ENCODE measurements at regions not wholly inside any gene's neighbourhood (a gene's known extent, or its start where the extent isn't known, plus 50 kb on each side); places are given as distances from the start of the nearest gene placed in this dataset.

DNA sequence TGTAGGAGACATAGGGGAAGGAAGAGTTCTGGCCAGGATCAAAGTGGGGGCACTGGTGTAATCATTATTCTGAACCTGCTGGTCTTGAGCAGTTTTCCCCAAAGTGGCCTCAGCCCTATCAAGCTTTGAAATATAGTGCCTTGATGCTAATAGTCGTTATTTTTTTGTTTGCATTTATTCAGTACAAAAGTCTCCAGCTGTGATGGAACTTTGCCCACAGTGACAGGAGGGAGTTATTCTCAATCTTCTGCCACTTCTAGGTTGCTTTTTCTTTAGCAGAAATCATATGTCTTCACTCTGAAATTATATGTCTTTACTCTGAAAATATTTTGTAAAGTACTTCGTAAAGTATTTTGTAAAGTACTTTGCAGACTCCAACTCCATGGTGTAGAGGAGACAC lies 93.1 kb downstream of the FAT3 start:
- no peak for DNase-seq (ENCODE audit: low spot score)

DNA sequence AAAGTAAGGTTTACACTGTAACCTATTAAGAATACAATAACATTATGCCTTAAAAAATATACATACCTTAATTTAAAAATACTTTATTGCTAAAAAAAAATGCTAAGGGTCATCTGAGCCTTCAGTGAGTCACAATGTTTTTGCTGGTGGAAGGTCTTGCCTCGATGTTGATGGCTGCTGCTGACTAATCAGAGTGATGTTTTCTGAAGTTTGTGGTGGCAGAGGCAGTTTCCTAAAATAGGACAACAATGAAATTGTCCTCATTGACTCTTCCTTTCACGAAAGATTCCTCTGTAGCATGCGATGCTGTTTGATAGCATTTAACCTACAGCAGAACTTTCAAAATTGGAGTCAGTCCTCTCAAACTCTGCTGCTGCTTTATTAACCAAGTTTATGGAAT lies 97.6 kb downstream of the FAT3 start:
- no peak for DNase-seq (ENCODE audit: low spot score)

DNA sequence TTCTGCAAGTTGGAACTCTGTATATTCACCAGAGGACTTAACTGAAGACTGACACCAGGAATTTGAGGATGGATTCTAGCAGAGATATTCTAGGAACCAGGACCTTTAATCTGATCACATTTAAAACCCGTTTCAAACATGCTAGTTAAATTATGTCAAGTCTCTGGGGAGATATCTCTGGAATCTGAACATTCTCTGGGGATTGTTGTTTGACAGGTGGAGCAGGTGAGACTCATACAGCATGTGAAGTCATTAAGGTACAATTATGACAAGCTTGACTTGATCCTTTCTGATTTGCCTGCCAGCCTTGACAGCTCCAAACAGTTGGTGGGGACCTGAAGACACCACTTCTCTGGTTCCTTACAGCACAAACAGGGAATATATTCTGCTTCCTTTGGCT lies 100.3 kb downstream of the FAT3 start:
- DNase-seq (ENCODE audit: low spot score) = no peak

DNA sequence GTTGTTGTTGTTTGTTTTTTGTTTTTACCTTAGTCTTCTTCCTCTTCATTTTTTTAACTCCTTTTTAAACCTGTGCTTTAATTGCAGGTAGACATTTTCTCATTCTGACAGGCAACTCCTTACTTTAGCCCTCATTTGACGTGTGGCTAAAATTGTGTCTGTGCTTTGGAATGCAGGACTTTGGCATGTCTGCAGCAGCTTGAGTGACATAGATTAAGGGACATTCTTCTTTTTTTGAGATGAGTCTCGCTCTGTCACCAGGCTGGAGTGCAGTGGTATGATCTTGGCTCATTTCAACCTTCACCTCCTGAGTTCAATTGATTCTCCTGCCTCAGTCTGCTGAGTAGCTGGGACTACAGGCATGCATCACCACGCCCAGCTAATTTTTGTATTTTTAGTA lies 100.8 kb downstream of the FAT3 start:
- DNase-seq (ENCODE audit: low spot score) = no peak

DNA sequence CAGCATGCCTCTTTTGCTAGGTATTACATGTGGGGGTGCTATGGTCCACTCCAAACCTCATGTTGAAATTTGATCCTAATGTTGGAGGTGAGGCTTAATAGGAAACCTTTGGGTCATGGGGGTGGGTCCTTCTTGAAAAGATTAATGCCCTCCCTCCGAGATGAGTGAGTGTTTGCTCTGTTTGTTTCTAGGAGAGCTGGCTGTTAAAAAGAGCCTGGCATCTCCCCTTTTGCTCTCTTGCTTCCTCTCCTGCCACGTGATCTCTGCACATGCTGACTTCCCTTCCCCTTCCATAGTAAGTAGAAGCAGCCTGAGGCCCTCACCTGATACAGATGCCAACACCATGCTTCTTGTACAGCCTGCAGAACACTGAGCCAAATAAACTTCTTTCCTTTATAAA lies 104.5 kb downstream of the FAT3 start:
- DNase-seq (ENCODE audit: low spot score) = no peak

DNA sequence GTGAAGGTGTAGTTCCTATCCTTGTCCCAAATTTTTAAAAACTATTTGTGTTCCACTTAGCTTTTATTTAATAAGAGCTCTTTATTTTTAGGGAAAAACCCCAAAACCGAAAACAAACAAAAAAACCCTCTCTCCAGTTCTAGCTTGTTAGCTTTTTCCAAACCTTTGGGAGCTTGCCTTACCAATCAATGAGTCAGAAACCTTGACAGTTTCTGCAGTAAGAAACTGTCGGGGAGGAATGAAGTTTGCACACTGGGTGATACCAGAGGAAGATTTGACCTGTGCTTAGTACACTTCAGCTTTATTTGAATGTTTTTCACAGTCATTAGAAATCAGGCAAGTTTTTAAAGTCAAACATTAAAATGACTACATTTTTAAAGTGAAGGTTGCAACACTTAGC lies 105.0 kb downstream of the FAT3 start:
- peak; percentile 16 for DNase-seq (ENCODE audit: low spot score)

DNA sequence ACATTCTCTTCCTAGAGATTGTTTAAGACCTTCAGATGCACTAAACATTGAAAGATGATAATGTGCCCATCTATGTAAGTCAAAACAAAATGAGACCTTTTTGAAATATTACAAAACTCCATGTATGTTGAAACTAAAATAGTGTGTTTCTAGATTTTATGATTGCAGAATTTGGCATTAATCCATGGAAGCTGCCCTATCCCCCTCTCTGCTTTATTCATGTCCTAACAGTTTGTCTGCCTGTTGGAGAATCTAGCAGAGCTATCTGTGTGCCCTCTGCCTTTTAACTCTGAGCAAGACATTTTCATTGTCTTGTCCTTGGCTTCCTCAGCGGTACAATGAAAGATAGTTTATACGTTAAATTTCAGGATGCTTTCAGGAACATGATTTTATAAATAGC lies 105.5 kb downstream of the FAT3 start:
- no peak for DNase-seq (ENCODE audit: low spot score)

- DNase-seq (ENCODE audit: low spot score) = no peak
Observed at GRCh38 chr11:92332986-92333385, 108.4 kb downstream of the FAT3 start.

DNA sequence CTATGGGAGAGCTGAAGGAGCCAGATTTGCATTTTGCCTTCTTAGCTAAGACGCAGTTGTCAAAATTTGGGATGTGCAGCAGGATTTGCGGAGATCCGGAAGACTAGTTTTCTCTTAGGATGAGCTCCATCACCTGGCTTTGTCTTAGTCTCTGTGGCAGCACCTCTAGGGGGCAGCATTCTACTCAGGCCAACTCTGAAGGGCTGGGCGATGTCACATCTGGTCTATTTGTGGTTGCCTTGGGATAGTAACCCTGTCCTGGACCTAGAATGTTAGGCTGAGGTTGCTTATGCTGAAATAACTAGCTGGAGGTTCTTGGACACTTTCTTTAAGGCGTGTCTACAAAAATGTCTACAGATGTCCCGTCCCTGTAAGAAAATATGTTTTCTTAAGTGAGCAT lies 116.2 kb downstream of the FAT3 start:
- no peak for DNase-seq (ENCODE audit: low spot score)

GRCh38 chr11:92342034-92342720 lies 117.6 kb downstream of the FAT3 start:
- DNase-seq (ENCODE audit: low spot score) = no peak

- no peak for DNase-seq (ENCODE audit: low spot score)
Observed at GRCh38 chr11:92342886-92343285, 118.3 kb downstream of the FAT3 start.

DNA sequence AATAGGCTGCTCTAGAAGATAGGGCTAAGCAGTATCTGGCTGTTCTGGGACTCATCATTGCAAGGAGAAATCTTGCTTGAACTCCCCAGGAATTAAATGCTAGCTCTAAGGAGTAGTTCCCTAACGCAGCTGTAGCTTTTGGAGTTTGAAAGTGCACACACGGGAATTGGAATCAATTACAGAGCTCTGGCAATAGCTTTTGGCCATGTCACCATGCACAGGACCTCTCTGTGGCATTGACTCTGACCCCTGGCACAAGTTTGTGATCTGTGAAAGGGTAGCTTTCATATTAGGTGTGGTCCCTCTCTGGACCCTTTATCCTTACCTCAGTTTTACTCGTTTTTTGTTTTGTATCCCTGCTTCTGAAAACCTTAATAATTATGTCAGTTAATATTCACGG lies 121.6 kb downstream of the FAT3 start:
- no peak for DNase-seq (ENCODE audit: low spot score)

DNA sequence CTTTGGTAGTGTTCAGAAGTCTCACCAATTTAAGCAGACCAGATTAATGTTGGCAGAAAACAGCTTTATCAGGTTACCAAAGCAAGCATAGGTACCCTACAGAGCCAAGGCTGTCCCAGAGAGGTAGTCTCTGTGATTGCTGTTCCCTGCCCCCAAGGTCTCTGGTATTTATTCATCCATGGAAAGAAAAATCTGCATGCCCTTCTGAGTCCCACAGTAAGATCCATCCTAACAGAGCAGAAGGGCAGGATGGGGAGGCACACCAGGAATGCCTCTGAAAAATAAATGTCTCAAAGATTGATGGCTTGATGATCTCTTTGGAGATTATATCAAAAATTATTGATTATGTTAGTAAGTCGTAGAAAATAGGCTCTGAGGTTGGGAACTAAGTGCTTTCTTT lies 122.8 kb downstream of the FAT3 start:
- no peak for DNase-seq (ENCODE audit: low spot score)

- no peak for DNase-seq (ENCODE audit: low spot score)
Observed at GRCh38 chr11:92349486-92350156, 125.0 kb downstream of the FAT3 start.

GRCh38 chr11:92357344-92357743 lies 132.7 kb downstream of the FAT3 start:
- DNase-seq (ENCODE audit: low spot score) = no peak

DNA sequence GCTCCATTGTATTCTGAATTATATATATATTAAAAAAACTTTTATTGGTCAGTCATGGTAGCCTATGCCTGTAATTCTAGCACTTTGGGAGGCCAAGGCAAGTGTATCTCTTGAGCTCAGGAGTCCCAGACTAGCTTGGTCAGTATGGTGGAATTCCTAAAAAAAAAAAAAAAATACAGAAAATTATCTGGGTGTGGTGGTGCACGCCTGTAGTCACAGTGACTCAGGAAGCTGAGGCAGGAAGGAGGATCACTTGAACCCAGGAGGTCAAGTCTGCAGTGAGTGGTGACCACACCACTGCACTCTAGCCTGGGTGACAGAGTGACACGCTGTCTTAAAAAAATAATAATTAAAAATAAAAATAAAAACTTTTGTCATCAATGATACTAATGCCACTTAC lies 133.2 kb downstream of the FAT3 start:
- DNase-seq (ENCODE audit: low spot score) = no peak

DNA sequence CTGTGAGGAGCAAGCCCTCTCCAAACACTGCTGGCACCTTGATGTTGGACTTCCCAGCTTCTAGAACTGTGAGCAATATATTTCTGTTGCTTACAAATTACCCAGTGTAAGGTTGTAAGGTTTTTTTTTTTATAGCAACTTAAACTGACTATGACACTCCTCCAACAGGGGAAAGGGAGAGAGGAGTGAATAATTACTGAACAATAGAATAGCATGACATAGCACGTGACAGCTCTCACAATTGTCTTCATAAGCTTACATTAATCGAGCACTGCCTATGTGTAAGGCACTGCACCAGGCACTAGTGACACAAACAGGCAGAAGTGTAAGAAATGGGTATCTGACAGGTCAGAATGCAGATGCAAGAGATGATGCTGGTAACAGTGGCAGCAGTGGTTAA lies 136.9 kb downstream of the FAT3 start:
- no peak for DNase-seq (ENCODE audit: low spot score)

DNA sequence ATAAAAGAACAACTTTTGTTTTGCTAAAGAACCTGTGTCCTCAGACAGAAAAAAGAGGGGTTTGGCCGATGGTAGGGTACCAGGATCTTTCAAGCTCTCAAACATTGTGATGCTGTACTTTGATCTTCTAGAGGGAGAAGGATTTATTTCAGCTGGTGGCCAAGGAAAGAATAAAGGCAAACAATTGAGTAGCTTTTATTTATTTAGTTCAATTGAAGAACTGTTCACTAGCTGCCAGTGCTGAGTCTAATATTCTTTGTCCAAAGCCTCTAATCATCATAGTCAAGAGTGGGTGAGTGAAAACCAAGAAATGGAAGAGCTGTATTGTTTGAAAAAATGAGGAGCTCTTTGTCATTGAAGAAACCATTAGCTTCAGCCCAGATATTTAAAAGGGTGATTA lies 138.4 kb downstream of the FAT3 start:
- no peak for DNase-seq (ENCODE audit: low spot score)

GRCh38 chr11:92364177-92364576 lies 139.6 kb downstream of the FAT3 start:
- DNase-seq (ENCODE audit: low spot score) = no peak

DNA sequence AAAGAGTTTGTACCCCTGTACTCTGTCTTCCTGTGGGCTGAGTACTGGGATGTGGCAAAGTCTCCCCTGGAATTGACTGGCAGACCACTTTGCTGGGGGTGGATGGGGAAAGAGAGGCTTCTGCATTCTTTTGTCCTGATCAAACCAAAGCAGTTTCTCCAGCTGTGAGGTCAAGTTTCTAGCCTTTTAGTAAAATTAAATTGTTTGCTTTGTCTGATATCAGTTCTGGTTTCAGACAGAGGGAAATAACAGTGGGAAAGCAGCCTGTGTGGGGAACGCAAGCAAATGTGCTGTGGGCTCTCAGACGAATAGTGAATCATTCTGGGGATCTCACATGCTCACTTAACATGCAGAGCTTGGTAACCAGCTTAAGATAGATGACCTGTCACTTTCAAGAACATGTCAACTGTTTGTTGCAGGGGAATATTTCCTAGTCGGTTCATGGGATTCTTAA lies 151.6 kb downstream of the FAT3 start:
- peak; percentile 16 for DNase-seq (ENCODE audit: low spot score)

- DNase-seq (ENCODE audit: low spot score) = no peak
Observed at GRCh38 chr11:92376680-92377079, 152.1 kb downstream of the FAT3 start.

- DNase-seq (ENCODE audit: low spot score) = peak; percentile 5
Observed at GRCh38 chr11:92380882-92381281, 156.3 kb downstream of the FAT3 start.

GRCh38 chr11:92382311-92382710 lies 157.7 kb downstream of the FAT3 start:
- DNase-seq (ENCODE audit: low spot score) = no peak

DNA sequence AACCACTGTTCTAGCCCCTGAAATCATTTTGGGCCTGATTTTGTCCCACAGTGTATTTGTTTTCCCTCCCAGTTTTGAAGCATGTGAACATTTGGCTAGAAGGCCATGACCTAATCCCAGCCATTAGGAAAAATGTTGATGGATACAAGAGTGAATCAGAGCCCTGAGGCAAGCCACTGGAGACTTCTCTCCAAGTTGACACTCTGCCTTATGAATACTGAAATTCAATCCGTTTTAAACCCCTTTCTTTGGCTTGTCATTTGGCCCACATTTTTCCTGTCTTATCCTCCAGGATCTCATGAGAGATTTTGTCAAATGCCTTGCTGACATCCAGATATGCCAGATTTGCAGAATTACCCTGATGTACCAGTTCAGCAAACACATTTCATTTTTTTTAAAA lies 158.8 kb downstream of the FAT3 start:
- peak; percentile 19 for DNase-seq (ENCODE audit: low spot score)

All from H4 (cell line).